Nucleus accumbens (tissue), 56 donors: ENCODE measurements at regions not wholly inside any gene's neighbourhood (a gene's known extent, or its start where the extent isn't known, plus 50 kb on each side); places are given as distances from the start of the nearest gene placed in this dataset.
"Not testable (repeated sequence)": the region's sequence is repeated elsewhere in the genome, so short reads cannot be mapped to it uniquely, and the experiment has no call there.

Experiments used
- DNase-seq, 56 donors: peaks; one replicate each; lab custom pipeline; 2025; lab: John Stamatoyannopoulos, UW

DNA sequence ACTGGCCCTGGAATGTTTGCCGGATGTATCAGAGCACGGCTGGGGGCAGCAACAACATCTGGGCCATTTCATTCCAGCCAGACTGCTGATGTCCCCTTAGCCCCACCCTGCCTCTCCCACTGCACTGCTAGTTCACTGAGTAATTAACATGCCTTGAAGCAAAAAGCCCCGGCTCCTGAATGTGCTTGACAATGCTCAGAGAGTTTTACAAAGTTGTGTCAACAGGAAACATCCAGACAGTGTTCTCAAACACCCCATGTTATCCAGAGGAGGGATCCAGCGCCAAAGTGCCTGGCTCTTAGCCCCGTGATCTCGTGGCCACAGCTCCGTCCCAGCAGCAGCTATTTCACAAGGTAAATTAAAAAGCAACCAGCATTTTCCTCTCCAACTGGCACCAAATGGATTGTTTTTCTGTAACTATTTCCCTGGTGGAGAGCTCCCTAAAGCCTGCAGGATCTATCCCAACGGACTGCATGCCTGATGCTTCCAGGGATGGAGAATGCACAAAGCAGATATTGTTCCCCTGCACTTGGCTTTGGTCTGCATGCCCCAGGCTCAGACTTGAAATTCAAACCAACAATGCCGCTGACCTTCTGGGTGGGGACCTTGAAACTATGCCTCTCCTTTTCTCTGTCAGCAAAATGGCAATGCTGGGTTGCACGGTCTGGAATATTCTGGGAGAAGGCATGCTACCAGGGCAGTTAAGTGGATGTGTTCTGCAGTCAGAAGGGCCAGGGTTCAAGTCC lies 115.6 kb upstream of the CDH5 start:
- peak in 47 of 56 donors; percentile 10 to 78 (median 50) for DNase-seq

- peak in 2 of 56 donors; percentile 18 to 76 for DNase-seq
Observed at GRCh38 chr16:66247516-66248481, 118.7 kb upstream of the CDH5 start.

- no peak for DNase-seq
Observed at GRCh38 chr16:66245868-66246267, 120.6 kb upstream of the CDH5 start.

DNA sequence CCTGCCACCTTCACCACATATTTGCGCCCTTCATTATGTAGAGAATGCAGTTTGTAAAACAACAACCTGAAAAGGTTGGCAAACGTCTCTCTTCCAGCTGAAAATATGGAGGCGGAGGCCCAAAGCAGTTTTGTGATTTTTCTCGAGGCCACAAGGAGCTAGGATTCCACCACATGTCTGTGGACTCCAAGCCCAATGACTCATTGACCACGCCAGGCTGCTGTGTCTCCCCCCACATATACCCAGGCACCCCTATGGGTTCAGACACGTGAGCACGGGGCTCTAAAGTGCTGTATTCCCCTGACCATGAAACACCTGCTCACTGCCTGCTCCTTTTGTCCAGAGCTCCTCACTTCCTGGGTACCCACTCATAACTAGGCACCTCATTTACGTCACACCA lies 121.4 kb upstream of the CDH5 start:
- DNase-seq = no peak

- DNase-seq = no peak
Observed at GRCh38 chr16:66242672-66243071, 123.8 kb upstream of the CDH5 start.

GRCh38 chr16:66242206-66242605 lies 124.3 kb upstream of the CDH5 start:
- not testable (repeated sequence) for DNase-seq

DNA sequence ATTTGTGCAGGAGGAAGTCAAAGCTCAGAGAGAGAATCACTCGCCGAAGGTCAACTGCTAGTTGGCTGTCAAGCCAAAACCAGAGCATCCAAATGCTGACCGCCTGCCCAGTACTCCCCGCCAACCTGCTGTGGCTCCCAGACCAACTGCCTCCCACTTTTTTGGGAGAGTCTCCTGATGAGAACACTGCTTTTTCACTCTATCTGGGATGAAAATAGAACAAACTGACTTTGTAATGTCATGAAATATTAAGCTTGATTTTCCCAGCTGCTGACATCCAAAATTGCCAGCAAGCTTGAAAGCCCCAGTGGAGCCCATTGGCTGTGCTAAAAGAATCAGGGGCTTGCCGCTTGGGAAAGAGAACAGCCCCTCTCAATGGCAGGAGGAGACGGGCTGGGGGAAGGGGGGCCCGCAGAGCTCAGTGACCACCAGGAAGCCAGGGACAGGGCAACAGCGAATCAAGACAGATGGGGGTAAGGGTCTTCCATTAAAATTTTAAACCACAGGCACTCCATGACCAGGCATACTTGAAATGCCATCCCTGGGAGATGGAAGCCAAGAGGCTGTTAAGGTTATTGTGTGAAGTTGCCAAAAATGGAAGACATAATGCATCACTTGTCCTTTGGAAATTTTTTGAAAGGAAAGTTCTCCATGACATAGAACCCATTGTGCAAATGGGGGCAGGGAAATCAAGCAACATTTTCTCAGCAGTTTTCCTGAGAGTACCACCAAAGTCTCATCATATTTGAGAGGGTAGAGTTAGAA lies 125.7 kb upstream of the CDH5 start:
- no peak for DNase-seq

DNA sequence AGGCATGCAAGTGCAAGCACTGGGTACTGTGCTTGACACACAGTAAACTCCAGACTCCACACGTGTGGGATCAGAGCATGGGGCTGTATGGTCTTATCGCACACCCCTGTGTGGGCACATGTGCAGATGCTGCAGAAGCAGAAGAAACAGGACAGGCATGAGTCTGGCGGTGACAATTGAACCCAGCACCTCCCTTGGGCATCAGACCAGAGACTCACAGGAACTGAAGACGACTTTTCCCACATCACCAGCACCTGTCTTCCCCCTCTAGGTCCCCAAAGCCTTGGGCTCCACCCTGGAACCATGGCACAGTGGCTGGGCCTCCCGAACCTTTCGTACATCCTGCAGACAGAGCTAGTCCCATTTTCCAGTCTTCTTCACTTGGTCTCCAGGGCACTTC lies 126.4 kb upstream of the CDH5 start:
- DNase-seq = no peak

GRCh38 chr16:66238696-66239095 lies 127.8 kb upstream of the CDH5 start:
- DNase-seq = no peak

- no peak for DNase-seq
Observed at GRCh38 chr16:66236301-66236700, 130.2 kb upstream of the CDH5 start.

DNA sequence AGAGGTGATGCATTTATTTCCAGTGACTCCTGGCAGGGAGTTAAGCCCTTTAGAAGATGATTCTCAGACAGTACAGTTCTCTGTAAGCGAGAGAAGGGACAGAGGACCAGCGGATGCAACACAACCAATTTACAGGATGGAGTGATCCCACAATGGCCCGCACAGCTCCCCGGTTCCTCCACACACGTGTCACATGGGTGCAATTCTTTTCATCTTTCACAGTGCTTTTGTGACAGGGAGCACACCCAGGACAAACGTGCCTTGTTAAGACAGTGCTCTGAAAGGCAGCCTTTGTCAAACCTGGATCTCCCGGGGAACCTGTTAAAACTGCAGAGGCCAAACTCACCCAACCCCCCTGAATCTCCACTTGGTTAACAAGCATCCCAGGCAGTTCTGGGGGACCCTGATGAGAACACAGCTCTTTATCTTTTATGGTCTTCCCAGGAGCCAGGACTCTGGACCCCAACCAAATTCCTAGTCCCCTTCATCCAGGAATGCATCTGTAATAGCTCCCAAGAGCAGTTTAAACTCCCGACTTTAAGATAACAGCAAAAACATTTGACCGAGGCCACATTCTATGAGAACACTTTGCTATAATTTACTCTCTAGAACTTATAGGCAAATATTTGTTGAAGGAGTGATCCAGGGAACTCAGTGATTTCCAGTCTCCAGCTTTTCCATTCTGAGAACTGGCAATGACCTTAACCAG lies 134.9 kb upstream of the CDH5 start:
- DNase-seq = peak in 1 of 56 donors; percentile 6

- no peak for DNase-seq
Observed at GRCh38 chr16:66229651-66230050, 136.8 kb upstream of the CDH5 start.

DNA sequence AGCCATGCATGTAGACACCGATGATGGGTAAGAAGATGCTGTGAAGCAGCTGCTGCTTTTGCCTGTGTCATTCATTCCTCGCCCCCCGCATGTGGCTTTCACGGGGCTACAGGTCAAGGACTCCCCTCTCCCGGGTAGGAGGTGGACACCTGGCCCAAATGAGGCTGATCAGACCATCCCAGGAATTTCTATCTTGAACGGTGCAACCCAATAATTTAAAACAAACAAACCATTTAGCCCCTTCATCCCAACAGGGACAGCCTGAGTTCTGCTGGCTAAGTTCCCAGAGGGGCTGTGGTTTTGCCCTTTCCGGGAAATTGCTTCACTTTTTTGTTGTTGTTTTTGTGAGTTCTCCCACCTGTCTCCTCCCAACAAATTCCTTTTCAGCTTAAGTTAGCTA lies 137.7 kb upstream of the CDH5 start:
- no peak for DNase-seq

GRCh38 chr16:66227766-66228530 lies 138.5 kb upstream of the CDH5 start:
- DNase-seq = no peak

DNA sequence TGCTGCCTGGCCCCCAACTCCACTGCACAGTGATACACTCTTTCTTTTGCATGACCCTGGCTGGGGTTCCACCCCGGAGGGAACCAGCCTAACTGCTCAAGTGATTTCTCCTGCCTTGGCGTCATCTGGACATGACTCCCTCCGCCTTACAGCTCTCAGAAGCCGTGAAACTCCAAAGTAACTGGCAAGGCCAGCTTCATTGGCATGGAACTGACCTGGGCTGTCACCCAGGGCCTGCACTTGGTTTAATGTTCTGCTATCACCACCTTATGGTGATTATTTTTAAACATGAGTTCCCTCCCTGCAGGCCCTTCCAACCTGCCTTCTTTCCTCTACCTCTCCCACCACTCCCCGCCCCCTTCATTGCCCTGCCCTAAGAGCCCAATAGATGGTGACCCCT lies 139.7 kb upstream of the CDH5 start:
- DNase-seq = peak in 5 of 56 donors; percentile 7 to 38 (median 16)

DNA sequence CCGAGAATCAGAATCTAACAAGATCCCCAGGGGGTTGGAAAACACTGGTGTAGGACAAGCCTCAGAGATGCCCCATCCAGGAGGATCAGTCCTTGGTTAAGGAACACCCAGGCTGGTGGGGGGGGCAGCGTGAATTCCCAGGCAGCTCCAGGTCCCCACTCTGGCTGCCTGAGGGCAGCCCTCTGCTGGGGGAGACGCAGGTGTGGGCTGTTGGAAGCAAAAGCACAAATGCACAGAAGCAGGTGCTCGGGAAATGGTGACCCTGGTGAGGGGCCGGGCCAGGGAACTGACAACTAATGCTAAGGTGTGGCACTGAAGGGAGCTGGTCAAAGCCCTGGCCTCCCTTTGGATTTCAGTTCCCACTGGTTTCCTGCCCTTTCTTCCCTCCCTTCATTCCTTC lies 140.8 kb upstream of the CDH5 start:
- DNase-seq = no peak

DNA sequence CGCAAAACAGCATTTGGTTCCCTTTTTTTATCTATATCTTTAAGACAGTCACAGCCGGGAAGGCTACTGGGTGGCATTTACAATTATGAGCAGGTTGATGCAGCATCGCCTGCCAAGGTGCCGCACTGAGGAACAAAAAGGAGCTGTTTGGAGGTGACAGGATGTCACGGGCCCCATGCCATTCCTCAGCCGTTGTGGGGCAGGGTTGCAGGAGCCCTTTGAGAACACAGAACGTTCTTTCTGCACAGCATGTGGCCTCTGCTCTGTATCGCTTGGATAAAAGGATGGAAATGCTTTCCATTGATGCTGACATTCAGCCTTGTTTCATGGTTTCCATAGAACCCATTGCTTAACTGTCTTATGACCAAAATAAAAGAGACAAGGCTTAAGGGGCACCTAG lies 141.9 kb upstream of the CDH5 start:
- DNase-seq = peak in 2 of 56 donors; percentile 4 to 32

DNA sequence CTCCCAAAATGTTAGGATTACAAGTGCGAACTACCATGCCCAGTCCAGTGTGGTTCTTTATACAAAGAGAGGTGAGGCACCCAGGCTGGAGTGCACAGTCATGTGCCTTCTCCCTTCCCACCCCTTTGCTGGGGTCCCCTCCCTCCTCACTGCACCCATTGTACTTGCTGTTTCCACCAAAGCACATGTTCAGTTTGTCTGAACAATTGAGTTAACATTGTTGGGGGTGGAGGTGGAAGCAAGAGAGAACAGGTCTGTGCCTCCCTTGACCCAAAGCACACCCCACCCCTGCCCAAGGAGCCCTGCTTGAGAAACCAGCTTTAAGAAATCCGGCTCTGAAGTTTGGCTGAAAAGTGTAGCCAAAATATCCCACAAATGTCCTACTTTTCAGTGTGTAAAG lies 142.3 kb upstream of the CDH5 start:
- DNase-seq = no peak

DNA sequence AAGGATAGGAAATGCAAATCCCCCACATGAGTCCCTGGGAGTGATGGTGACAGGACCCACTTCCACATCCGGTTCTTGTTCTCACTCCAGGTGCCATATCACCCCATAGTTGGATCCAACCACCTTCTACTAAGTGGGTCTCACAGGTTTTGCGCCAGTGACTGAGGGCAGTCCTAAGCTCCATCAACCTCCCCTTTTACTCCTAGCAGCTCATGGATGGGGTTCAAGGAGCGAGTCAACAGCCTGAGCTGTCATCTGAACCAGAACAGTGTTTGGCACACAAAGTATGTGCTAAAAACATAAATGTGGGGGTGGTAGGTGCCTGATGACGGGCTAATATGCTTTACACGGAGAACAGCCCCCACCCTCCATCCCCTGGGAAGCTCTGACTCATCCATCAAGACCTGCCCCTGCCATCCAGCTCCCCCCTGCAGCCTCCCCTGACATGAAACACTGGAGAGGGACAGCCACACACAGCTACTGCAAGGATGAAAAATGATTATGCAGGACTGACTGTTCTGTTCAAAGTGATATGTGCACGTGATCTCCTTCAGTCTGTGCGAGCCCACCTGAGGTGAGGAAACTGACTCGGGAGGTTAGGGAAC lies 143.2 kb upstream of the CDH5 start:
- DNase-seq = peak in 11 of 56 donors; percentile 11 to 48 (median 19)
